Spleen (tissue), 11 donors: ENCODE measurements at regions not wholly inside any gene's neighbourhood (a gene's known extent, or its start where the extent isn't known, plus 50 kb on each side); places are given as distances from the start of the nearest gene placed in this dataset.
"Not testable (repeated sequence)": the region's sequence is repeated elsewhere in the genome, so short reads cannot be mapped to it uniquely, and the experiment has no call there.

Source experiments
- DNase-seq: peaks from one replicate; pipeline ENCODE4 v3.0.0-alpha.2; 2020
- H3K27ac ChIP-seq, 8 donors: fragments of 200-600 bp; sonication (generic) in 7 of 8; 1 replicate in 4 of 8; 2 replicates in 4 of 8; pipeline versions ENCODE4 v1.5.0 to v1.8.0; 2016 to 2021; ENCODE audit warnings: inconsistent platforms in 4 of 8, mild to moderate bottlenecking in 4 of 8, moderate library complexity in 1 of 8
- H3K27me3 ChIP-seq, 7 donors: fragments of 200-600 bp; sonication (generic) in 6 of 7; replicated peaks in 1 of 7; 1 replicate in 4 of 7; 2 replicates in 3 of 7; pipeline versions ENCODE4 v1.5.0 to v1.8.0; 2016 to 2021; ENCODE audit warnings: inconsistent platforms in 3 of 7, mild to moderate bottlenecking in 1 of 7
- H3K36me3 ChIP-seq, 6 donors: fragments of 200-600 bp; sonication (generic) in 5 of 6; 1 replicate in 4 of 6; 2 replicates in 2 of 6; pipeline versions ENCODE4 v1.5.0 to v1.8.0; 2016 to 2021; ENCODE audit warnings: inconsistent platforms in 2 of 6
- H3K4me1 ChIP-seq, 6 donors: fragments of 200-600 bp; sonication (generic) in 5 of 6; 1 replicate in 3 of 6; 2 replicates in 3 of 6; pipeline versions ENCODE4 v1.5.0 to v1.8.0; 2016 to 2021; ENCODE audit warnings: inconsistent platforms in 3 of 6
- H3K4me3 ChIP-seq, 8 donors: fragments of 200-600 bp; sonication (generic) in 7 of 8; 1 replicate in 4 of 8; 2 replicates in 4 of 8; pipeline versions ENCODE4 v1.5.0 to v1.8.0; 2016 to 2021; ENCODE audit warnings: inconsistent platforms in 4 of 8, mild to moderate bottlenecking in 4 of 8, moderate library complexity in 2 of 8
- H3K9me3 ChIP-seq, 8 donors: fragments of 200-600 bp; sonication (generic) in 7 of 8; 1 replicate in 4 of 8; 2 replicates in 4 of 8; pipeline versions ENCODE4 v1.5.0 to v1.8.0; 2016 to 2021; ENCODE audit warnings: inconsistent platforms in 4 of 8
- POLR2A ChIP-seq, 3 donors: fragments of 450-650 bp; IDR thresholded peaks; one replicate each; pipeline ENCODE4 v1.5.1; 2017; ENCODE audit warnings: antibody characterized with exemption in 3 of 3, mild to moderate bottlenecking in 1 of 3
- POLR2AphosphoS5 ChIP-seq, 3 donors: sonication (generic); formaldehyde crosslinking; IDR thresholded peaks; one replicate each; pipeline ENCODE4 v1.5.1; 2017; ENCODE audit warnings: antibody characterized with exemption in 3 of 3
- WGBS, 5 donors: extraction: QIAGEN DNeasy Blood & Tissue Kit in 3 of 5; methylation state at CpG; one replicate each; pipeline versions ENCODE4 v1.1.5 to v1.1.7; 2013 to 2018; 5-methylcytosine and 5-hydroxymethylcytosine counted together
- intact Hi-C: fragments of 100-400 bp; cut with DNase I; formaldehyde crosslinking; loops from one replicate; pipeline ENCODE4 v1.15.0; 2023; ENCODE audit warnings: low total_unique reads
- TF ChIP-seq, protein P1 (sequence below), 11 experiments: fragments of 200-600 bp in 7 of 11; fragments of 450-650 bp in 4 of 11; sonication (generic) in 4 of 11; IDR thresholded peaks in 8 of 11; conservative IDR thresholded peaks in 3 of 11; 1 replicate in 7 of 11; 2 replicates in 4 of 11; pipeline versions ENCODE4 v1.4.0 to v1.8.0; 2016 to 2021; ENCODE audit warnings: antibody characterized with exemption in 11 of 11, inconsistent platforms in 4 of 11, mild to moderate bottlenecking in 1 of 11
- donor health status: healthy with polysubstance abuse.
- donor health status: DM: no; HTN: no; CAD: no; lungs with moderate emphysema.
- donor health status: DM: no; HTN: no; CAD: no.
- donor health status: Bipolar disorder and iron deficiency.
- donor health status: healthy.
- donor health status: DM: no; HTN: no; CAD: no.
- donor health status: DM: yes; HTN: yes; CAD: no.

DNA sequence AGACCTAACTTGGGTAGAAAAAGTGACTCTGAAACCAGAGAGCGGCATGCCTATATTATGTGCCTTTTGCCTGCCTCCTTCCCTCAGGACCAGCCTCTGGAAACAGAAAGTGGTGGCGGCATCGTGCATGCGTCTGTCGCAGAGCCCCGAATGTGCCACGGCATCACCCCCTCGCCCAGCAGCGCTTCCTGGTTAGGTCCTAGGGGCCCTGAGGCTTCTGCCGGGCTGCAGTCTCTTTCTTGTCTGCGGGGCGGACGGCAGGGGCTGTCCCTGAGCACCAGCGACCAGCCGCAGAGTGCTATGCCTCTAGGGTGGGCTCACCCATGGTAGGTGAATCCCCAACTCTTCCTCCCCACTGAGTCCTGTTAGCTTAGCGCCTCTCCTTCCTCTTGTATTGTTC lies 68.7 kb downstream of the VSIG4 start:
- peak; percentile 62 for DNase-seq
- intact Hi-C loops: no loop called here
- H3K4me1 ChIP-seq: no peaks in the 10 kb centered on the region
- TF ChIP-seq, protein P1, sequence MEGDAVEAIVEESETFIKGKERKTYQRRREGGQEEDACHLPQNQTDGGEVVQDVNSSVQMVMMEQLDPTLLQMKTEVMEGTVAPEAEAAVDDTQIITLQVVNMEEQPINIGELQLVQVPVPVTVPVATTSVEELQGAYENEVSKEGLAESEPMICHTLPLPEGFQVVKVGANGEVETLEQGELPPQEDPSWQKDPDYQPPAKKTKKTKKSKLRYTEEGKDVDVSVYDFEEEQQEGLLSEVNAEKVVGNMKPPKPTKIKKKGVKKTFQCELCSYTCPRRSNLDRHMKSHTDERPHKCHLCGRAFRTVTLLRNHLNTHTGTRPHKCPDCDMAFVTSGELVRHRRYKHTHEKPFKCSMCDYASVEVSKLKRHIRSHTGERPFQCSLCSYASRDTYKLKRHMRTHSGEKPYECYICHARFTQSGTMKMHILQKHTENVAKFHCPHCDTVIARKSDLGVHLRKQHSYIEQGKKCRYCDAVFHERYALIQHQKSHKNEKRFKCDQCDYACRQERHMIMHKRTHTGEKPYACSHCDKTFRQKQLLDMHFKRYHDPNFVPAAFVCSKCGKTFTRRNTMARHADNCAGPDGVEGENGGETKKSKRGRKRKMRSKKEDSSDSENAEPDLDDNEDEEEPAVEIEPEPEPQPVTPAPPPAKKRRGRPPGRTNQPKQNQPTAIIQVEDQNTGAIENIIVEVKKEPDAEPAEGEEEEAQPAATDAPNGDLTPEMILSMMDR (IDR thresholded peaks at IDR 0.05 in 8 of 11, conservative IDR thresholded peaks at IDR 0.05 in 3 of 11): no peak
- TF ChIP-seq POLR2A (IDR thresholded peaks at IDR 0.05) (no peak), POLR2AphosphoS5 (IDR thresholded peaks at IDR 0.05) (no peak)
- 52 to 68% (median 59%) methylated on average over 3 to 16 of the region's 16 CpGs for WGBS, 5 donors
- peaks cover 0 to 8% (median 0%) of the 10 kb centered on the region in 7 donors for H3K27me3 ChIP-seq
- no peak overlapping the region for H3K27ac ChIP-seq
- no peaks in the 10 kb centered on the region for H3K9me3 ChIP-seq
- no peak overlapping the region for H3K4me3 ChIP-seq
- H3K36me3 ChIP-seq: no peaks in the 10 kb centered on the region

DNA sequence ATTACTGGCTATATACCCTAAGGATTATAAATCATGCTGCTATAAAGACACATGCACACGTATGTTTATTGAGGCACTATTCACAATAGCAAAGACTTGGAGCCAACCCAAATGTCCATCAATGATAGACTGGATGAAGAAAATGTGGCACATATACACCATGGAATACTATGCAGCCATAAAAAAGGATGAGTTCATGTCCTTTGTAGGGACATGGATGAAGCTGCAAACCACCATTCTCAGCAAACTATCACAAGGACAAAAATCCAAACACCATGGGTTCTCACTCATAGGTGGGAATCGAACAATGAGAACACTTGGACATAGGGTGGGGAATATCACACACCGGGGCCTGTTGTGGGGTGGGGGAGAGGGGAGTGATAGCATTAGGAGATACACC lies 72.7 kb downstream of the VSIG4 start:
- H3K9me3 ChIP-seq, DNase-seq, intact Hi-C loops, H3K36me3 ChIP-seq, H3K27ac ChIP-seq, H3K27me3 ChIP-seq, H3K4me1 ChIP-seq, H3K4me3 ChIP-seq: not testable (repeated sequence)
- 81 to 97% (median 90%) methylated on average over 3 of the region's 3 CpGs for WGBS, 5 donors

DNA sequence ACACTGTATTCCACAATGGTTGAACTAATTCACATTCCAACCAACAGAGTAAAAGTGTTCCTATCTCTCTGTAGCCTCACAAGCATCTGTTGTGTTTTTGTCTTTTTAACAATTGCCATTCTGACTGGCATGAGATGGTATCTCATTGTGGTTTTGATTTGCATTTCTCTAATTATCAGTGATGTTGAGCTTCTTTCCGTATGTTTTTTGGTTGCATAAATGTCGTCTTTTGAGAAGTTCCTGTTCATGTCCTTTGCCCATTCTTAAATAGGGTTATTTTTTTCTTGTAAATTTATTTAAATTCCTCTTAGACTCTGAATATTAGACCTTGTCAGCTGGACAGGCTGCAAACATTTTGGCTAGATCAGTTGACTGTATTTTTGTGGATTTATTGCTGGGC lies 78.2 kb downstream of the VSIG4 start:
- no peaks in the 10 kb centered on the region for H3K36me3 ChIP-seq
- H3K27me3 ChIP-seq: peaks cover 0 to 9% (median 0%) of the 10 kb centered on the region in 7 donors
- no peak overlapping the region for H3K4me3 ChIP-seq
- H3K4me1 ChIP-seq: no peaks in the 10 kb centered on the region
- DNase-seq: no peak
- no peak overlapping the region for H3K27ac ChIP-seq
- H3K9me3 ChIP-seq: peaks cover 0 to 4% (median 0%) of the 10 kb centered on the region in 8 donors
- no peak for TF ChIP-seq POLR2A (IDR thresholded peaks at IDR 0.05)
- TF ChIP-seq, protein P1 (IDR thresholded peaks at IDR 0.05 in 8 of 11, conservative IDR thresholded peaks at IDR 0.05 in 3 of 11): no peak
- no peak for TF ChIP-seq POLR2AphosphoS5 (IDR thresholded peaks at IDR 0.05)
- 73 to 100% (median 88%) methylated on average over 2 of the region's 2 CpGs for WGBS, 5 donors
- intact Hi-C loops: no loop called here

DNA sequence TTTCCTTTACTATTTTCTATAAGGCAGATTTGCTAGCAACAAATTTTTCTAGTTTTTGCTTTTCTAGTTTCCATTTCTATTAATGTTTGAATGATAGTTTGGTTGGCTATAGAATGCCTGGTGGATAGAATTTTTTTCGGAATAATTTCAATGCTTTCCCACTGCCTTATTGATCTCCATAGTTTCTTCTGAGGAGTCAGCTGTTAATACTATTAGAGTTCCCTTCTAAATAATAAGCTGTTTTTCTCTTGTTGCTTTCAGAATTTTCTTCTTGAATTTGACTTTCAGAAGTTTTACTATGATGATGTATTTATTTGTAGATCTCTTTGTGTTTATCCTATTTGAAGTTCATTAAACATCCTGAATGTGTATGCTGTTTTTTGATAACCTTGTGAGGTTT lies 91.8 kb downstream of the VSIG4 start:
- intact Hi-C loops: no loop called here
- Histone ChIP-seq H3K27ac (no peak overlapping the region), H3K9me3 (peaks cover 0 to 18% (median 2%) of the 10 kb centered on the region in 8 donors), H3K27me3 (no peaks in the 10 kb centered on the region), H3K4me3 (no peak overlapping the region), H3K36me3 (no peaks in the 10 kb centered on the region), H3K4me1 (no peaks in the 10 kb centered on the region)
- no peak for TF ChIP-seq POLR2A (IDR thresholded peaks at IDR 0.05)
- no peak for DNase-seq
- WGBS, 5 donors: 77 to 100% (median 96%) methylated on average over 1 of the region's 1 CpG

DNA sequence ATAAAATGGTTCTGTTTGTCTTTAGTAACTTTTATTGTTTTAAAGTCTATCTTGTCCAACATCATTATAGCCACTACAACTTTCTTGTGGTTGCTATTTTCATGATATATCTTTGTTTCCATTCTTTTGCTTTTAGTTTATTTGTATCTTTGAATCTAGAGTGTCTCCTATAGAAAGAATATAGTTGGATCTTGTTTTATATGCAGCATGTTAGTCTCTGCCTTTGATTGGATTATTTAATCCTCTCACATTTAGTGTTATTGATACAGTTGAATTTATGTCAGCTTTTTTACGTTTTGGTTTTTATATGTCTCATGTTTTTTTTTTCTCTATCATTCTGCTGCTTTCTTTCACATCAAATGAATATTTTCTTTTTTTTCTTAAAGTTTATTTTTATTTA lies 98.1 kb downstream of the VSIG4 start:
- H3K9me3 ChIP-seq: peaks cover 0 to 39% (median 13%) of the 10 kb centered on the region in 8 donors
- H3K27ac ChIP-seq: no peak overlapping the region
- intact Hi-C loops: no loop called here
- no peak for DNase-seq
- TF ChIP-seq POLR2AphosphoS5 (IDR thresholded peaks at IDR 0.05) (no peak), POLR2A (IDR thresholded peaks at IDR 0.05) (no peak)
- TF ChIP-seq, protein P1 (IDR thresholded peaks at IDR 0.05 in 8 of 11, conservative IDR thresholded peaks at IDR 0.05 in 3 of 11): no peak
- WGBS, 5 donors: 36 to 85% (median 81%) methylated on average over 1 of the region's 1 CpG
- no peaks in the 10 kb centered on the region for H3K27me3 ChIP-seq
- no peaks in the 10 kb centered on the region for H3K4me1 ChIP-seq
- H3K36me3 ChIP-seq: no peaks in the 10 kb centered on the region
- no peak overlapping the region for H3K4me3 ChIP-seq
